RPMI8226 (cell line): ENCODE measurements at regions not wholly inside any gene's neighbourhood (a gene's known extent, or its start where the extent isn't known, plus 50 kb on each side); places are given as distances from the start of the nearest gene placed in this dataset.
A peak's percentile ranks its signal among the peaks of the same experiment; 100 is the strongest.
"Not testable (repeated sequence)": the region's sequence is repeated elsewhere in the genome, so short reads cannot be mapped to it uniquely, and the experiment has no call there.

Experiments
- DNase-seq: peaks from one replicate; pipeline ENCODE4 v3.0.0-alpha.2; 2015

DNA sequence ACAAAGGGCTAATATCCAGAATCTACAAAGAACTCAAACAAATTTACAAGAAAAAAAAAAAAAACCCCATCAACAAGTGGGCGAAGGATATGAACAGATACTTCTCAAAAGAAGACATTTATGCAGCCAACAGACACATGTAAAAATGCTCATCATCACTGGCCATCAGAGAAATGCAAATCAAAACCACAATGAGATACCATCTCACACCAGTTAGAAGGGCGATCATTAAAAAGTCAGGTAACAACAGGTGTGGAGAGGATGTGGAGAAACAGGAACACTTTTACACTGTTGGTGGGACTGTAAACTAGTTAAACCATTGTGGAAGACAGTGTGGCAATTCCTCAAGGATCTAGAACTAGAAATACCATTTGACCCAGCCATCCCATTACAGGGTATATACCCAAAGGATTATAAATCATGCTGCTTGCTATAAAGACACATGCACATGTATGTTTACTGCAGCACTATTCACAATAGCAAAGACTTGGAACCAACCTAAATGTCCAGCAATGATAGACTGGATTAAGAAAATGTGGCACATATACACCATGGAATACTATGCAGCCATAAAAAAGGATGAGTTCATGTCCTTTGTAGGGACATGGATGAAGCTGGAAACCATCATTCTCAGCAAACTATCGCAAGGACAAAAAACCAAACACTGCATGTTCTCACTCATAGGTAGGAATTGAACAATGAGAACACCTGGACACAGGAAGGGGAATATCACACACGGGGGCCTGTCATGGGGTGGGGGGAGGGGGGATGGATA, 222.4 kb upstream of the RUNX1 start:
- not testable (repeated sequence) for DNase-seq

DNA sequence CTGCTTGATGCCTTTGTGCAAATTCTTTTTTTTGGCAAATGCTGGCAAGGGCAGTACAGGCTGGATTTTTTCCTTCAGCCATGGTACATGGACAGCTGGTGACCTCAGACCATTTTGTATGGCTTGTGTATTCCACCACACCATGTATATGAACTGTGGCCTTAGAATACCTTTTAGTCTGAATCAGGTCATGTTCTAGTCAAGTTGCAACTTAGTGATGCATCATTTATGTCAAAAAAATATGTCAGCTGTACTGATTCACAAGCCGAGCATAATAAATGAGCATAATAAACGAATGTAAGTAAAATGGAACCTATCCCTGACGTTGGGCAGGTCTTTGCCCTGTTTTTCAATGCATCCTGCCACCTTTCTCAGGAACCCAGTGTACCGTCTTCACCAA, 219.7 kb upstream of the RUNX1 start:
- DNase-seq: no peak

DNA sequence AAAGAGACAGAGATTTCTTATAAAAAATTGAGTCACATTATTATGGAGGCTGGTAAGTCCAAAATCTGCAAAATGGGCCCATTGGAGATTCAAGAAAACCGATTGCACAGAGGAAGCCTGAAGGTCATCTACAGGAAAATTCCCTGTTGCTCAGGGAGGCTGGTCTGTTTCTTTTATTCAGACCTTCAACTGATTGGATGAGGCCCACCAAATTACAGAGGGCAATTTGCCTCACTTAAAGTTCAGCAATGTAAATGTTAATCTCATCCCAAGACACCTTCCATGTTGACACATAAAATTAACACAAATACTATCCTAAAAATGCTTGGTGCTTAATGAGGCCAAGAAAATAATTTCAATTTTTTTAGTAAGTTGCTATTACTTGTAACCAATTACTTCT, 219.2 kb upstream of the RUNX1 start:
- no peak for DNase-seq

DNA sequence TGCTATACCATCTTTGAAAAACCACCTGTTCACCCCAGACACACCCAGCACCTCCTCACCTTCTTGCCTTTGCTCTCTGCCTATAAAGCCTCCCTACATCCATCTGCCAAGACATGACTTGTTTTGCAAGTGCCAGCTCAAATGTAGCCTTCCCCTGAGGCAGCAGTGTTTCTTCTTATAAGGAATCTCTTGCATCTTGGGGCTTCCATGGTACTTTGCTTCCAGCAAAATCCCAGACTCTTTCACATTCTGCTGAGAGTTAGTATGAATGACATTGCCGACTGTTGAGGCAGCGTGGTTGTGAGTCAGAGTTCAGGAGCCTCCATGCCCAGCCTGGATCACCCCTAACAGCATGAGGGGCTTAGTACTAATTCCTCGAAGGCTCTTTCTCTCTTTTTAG, 217.4 kb upstream of the RUNX1 start:
- DNase-seq: no peak

DNA sequence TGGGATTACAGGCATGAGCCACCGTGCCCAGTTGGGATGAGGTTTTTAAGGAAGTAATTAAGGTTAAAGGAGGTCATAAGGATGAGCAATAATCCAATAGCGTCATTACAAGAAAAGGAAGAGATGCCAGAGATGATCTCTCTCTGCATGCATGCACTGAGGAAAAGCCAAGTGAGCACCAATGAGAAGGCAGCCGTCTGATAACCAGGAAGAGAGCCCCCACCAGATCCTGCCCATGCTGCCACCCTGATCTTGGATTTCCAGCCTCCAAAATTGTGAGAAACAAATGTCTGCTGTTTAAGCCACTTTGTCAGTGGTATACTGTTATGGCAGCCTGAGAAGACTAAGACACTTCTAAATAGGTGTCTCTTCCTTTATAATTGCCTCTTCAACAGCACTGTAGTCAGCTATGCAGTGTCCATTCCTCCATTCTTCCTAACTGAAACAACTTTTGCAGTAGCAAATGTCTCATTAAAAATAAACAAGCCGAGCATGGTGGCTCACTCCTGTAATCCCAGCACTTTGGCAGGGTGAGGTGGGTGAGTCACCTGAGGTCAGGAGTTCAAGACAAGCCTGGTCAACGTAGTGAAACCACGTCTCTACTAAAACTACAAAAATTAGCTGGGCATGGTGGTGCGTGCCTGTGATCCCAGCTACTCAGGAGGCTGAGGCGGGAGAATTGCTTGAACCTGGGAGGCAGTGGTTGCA, 216.2 kb upstream of the RUNX1 start:
- DNase-seq: peak; percentile 20

DNA sequence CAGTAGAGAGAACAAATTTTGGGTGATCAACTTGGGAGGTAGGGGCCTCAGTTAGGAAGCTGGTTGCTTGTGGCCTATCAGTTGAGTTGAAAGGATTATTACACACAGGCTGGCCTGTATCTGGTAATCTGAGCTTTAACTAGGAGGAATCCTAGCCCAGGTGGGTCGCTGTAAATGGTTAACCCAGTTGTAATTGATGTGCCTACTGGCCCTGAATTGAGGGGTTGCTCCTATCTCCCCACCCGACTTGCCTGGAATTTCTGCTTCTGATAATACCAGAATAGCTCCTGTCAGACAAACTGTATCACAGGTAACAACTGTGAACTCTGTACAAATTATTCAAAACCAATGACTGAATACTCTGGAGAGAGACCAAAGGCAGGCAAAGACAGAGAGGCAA, 210.4 kb upstream of the RUNX1 start:
- DNase-seq: no peak

DNA sequence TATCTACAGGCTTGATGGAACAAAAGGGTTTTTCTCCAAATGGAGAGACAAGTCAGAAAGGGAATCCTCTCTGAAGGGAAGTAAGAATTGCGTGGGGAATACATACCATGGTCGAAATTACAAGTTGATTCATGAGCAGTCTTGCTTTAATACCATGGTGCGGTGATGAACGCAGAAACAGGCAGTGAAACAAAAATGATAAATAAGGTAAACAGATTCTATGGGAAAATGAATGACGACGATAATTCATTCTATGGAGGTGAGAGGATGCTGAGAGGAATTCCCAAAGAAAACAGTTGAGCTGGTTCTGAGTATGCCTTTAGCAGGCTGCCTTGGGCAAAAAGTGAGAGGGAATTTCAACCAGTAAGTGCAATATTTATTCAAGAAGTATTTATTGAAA, 209.4 kb upstream of the RUNX1 start:
- DNase-seq: no peak

DNA sequence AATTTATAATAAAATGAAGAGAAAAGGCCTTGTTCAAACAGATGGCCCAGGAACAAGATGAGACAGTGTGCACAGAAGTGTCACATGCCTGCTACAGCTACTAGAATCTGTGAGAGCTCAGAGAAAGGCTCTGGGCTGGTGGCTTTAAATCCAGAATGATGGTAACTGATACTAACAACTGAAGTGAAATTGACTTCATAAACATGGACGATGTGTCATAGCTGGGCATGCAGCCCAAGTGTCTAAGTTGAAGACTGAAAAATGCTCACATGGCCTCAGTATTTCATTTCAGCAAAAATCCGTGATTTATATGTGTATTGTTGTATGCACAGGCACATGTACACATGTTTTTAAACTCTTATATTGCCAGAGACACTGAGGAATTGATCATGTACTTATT, 208.3 kb upstream of the RUNX1 start:
- DNase-seq: peak; percentile 83

DNA sequence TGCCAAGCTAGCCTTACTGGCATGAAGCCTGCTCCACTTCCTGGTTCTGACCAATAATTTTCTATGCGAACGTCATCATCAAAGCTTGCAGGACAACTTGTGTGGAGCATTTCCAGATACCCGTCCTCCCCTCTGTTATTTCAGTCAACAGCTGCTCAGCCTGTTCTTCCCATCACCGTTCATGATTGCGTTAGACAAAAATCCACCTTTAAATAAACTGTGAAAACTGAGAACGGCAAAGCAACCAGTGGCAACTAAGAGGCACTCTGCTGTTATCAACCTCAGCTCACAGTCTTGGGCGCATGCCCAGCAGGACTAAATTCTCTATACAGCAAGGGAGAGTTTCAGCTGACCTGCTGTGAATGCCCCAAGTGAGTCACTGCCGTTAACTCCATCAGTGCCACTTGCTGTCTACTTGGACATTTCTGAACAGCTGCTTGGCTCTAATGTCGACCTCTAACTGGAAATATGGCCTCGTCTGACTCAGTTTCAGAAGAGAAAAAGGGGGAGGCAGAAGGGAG, 207.4 kb upstream of the RUNX1 start:
- DNase-seq: peak; percentile 96

DNA sequence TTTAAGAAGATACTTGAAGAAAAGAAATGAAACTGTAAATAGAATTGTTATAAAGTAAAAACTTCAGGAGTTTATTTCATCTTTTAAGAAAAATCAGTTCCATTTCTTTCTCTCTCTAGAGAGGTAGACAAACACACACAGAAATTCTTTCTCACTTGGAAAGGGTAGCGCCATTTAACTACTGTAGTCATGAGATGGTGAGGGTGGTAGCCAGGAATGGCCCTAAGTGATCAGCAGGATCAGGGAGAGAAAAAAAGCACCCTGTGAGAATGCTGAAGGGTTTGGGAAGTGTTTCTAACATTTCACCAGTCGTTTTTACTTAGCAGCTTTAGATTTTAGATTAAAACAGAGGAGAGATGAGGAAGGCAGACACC, 205.7 kb upstream of the RUNX1 start:
- DNase-seq: no peak

DNA sequence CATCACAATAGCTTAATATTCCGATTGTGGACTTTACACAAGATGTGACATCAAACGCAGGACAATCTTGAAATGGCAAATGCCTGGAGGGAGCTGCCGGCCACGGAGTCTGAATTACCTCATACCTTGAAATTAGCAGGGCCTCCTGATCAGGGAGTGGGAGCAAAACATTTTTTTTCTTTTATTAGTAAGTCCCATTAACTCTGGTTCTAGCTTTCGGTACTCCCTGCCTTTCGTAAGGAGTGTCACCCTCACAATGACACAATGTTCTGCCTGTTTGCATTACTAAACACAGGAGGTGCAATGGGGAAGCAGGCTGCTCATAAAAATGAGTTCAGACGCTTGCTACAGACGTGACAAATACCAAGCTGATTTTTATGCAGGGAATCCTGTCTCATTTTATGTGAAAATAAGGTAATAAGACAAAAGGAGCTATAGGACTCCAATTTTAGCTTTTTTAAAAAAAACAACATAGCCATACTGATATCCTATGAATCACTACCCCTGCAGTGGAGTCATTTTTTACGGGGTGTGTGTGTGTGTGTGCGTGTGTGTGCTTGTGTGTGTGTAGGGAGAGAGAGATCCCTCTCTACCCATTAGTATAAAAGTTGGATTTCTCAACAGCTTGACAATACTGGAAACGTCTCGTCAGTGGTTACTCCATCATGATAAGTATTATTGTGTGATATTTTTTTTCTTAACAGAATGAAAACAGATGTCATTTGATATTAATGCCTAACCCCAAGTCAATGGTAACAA, 205.1 kb upstream of the RUNX1 start:
- DNase-seq: no peak

DNA sequence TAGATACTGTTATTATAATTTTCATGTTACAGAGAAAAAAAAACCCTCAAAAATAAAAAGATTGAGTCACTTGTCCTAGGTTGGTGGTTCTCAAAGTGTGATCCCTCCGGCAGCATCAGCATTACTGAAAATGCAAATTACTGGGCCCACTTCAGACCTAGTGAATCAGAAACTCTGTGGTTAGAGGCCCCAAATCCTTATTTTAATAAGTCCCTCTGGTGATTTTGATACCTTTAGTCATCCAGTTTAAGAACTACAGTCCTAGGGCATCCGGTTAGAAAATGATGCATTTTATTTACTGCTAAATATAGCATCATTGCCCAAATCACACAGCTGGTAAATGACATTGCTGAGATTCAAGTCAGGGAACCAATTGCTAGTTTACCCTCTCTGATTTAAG, 203.7 kb upstream of the RUNX1 start:
- no peak for DNase-seq

DNA sequence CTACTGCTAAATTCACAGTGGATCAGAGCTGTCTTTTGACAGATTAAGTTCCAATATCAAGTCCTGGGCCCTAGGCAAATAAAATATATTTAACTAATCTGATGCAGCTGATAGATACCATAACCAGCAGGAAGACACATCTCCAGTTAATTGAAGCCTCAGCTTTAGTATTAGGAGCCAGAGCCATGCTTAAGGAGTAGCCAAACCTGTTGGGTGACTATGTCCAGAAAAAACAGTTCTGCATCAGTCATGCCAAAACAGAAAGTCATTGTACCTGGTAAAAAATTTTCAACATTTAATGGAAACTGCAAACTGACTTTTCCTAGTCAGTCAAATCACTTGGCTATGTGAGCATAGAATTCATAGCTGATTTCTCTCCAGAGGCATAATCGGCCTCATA, 200.5 kb upstream of the RUNX1 start:
- DNase-seq: no peak

DNA sequence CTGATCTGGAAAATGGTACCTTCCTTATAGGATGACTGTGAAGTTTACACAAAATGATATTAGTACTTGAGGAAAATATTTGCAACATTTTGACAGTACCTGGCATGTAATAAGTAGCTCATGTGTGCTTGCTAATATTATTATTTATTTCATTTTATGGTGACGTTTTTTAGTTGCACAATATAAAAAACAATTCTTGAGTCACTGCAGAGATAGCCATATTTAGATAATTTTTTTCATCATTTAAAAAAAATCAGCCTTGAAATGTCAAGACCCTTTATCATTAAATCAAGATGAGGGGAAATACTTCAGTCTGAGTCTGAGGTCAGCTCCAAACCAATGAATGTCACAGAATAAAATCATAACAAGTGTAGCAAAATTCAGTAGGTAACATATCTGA, 196.8 kb upstream of the RUNX1 start:
- DNase-seq: no peak

DNA sequence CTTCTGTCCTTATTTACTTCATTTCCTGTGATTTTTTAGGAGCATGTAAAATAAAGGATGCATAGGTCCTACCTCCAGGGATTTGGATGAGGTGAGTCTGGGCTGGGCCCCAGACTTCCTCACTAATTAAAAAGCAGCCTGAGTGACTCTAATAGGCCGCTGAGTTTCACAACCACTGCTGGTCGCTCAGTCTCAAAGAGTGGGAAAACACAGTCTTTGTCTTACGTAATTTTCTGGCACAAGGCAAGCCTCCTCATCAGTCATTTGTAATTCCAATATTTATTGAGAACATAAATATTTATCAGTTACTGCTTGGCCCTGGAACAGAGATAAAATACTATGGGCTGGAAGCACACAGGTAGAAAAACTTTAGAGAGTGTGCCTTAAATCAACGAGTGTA, 195.4 kb upstream of the RUNX1 start:
- DNase-seq: no peak

DNA sequence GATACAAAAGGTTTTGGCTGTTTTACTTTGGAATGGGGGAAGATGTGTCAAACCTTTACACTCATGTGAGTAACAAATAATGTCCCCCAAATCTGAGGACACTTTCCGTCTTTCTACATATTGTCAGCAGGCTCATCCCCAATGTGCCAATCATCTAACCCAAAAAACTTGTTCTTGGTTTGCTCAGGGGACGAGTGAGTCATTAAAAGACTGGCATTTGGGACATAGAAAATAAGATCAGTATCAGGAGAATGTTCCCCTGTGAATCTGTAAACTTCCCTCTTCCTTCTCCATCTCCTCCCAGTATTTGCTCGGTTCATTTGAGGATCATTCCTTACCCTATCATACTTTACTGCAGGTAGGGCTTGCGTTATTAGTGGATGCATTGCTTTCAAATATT, 194.1 kb upstream of the RUNX1 start:
- no peak for DNase-seq

DNA sequence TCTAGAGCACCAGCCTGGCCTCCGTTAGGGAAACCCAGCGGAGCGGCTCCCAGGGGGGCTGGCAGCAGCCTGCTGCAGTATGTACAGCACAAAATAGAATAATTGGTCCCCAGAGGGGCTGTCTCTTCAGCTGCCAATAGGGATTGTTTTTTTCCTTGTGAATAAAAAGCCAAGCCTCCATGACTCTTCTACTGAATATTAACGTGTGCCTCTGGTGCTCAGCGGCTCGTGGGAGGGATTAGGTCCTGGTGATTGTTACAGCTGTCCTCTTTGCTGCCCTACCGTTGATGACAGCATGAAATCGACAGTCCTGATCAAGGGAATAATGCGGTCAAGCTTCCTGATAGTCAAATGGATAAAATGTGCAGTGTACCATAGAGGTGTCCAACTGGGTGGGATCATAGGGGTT, 190.7 kb upstream of the RUNX1 start:
- DNase-seq: no peak

DNA sequence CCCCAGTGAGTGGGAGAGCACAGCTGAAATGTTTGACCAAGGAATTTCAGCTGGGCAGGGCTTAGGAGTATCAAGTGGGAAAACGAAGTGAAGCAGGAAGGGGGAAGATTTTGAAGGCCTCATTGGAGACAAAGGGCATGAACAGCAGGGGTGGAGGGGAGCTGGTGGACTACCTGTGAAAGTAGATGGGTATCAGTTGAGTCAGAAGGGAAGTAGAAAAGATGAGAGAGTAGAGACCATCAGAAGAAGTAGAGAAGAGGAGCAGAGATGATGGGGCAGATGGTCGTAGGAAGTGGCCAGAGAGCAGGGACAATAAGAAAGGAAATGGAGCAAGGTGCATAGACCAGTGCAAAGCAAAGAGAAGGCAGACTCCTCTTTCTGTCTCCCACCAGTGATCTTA, 189.0 kb upstream of the RUNX1 start:
- DNase-seq: no peak

DNA sequence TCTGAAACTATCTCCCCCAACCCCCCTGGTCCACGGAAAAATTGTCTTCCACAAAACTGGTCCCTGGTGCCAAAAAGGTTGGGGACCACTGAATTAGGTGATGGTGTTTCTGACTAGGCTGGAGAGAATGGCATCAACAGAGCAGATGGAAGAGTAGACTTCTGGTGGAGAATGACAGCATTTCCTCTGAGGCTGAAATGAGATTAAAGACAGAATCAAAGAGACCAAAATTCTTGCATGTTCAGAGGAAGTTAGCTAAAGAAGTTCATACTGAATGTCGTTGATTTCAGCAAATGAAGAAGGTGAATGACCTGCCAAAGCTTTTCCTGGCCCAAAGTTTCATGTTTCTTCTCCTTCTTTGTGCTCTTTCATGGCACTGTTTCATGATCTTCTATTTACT, 188.2 kb upstream of the RUNX1 start:
- no peak for DNase-seq

DNA sequence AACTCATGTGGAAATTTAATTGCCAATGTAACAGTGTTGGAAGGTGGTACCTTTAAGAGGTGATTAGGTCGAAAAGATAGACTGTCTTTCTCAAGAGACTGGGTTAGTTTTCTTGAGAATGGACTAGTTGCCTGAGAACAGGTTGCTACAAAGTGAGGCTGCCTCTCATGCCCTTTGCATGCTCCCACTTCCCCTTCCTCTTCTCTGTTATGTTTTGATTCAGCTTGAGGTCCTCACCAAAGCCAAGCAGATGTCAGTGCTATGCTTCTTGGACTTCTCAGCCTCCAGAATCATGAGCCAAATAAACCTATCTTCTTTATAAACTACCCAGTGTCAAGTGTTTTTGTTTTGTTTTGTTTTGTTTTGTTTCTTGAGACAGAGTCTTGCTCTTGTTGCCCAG, 187.0 kb upstream of the RUNX1 start:
- peak; percentile 65 for DNase-seq

DNA sequence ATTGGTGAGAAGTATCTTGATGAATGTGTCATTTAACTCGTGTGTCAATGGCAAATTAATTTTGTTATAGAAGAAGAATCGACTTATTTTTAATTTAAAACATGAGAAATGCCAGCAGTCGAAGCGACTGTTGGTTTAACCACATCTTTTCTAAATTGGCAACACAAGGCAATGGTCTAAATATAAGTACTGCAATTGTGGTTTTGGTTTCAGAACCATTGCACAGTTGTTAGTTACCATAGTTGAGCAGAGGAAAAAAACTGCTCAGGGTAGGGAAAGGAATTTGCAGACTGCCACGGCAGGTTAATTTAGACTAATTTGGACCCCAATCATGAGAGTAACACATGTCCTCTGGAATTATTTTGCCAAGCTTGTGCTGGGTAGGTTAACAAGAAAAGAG, 185.6 kb upstream of the RUNX1 start:
- DNase-seq: peak; percentile 86

DNA sequence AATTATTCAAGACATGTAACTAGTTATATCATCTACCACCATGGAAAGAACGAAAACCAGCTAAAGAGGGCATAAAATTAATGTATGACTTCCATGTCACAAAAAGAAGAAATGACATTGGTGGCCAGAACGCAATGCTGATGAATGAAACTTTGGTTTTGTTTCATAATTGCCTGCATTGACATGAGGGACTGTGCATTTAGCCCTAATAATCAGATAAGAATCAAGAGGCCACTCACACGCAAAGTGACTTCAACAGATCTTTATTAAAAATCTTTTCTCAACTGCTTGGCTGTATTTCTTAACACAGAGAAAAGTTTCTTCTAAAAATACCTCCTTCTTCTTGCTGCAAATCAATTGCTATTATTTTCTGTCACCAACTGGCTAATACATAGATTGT, 184.7 kb upstream of the RUNX1 start:
- no peak for DNase-seq

DNA sequence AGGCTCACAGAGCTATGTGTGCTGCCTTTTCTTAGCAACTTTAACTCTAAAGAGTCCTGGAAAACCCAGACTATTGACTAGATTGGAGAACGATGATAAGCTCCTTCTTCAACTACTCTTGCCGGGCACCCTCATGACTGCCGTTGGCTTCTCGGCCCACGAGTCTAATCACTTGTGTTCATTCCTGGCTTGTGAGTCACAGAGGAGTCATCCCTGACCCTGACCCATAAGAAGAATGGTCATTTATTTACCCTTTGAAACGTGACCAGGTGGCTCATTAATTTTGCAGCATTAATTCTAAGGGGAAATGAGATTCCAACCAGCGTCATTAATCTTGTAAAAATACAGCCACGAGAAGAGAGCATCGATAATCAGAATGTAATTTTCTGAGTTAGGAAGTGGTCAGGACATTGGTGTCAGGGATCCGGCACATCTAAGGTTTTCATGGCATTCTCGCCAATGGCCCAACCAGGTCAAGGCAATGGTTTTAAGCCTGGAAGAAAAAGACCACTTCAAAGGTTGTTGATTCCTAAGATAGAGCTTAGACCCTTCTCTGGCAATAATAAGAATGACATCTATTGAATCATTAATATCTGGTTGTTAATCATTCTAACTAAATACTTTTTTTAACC, 183.6 kb upstream of the RUNX1 start:
- no peak for DNase-seq
